ENCODE measurements at regions not wholly inside any gene's neighbourhood (a gene's known extent, or its start where the extent isn't known, plus 50 kb on each side); places are given as distances from the start of the nearest gene placed in this dataset.

GRCh38 chr12:83805873-83806272 is 1106.7 kb downstream of the SLC6A15 start:
- TF ChIP-seq EP300 (IDR thresholded peaks at IDR 0.05) (no peak), POLR2A (IDR thresholded peaks at IDR 0.05) (no peak)
- TF ChIP-seq, protein P1, sequence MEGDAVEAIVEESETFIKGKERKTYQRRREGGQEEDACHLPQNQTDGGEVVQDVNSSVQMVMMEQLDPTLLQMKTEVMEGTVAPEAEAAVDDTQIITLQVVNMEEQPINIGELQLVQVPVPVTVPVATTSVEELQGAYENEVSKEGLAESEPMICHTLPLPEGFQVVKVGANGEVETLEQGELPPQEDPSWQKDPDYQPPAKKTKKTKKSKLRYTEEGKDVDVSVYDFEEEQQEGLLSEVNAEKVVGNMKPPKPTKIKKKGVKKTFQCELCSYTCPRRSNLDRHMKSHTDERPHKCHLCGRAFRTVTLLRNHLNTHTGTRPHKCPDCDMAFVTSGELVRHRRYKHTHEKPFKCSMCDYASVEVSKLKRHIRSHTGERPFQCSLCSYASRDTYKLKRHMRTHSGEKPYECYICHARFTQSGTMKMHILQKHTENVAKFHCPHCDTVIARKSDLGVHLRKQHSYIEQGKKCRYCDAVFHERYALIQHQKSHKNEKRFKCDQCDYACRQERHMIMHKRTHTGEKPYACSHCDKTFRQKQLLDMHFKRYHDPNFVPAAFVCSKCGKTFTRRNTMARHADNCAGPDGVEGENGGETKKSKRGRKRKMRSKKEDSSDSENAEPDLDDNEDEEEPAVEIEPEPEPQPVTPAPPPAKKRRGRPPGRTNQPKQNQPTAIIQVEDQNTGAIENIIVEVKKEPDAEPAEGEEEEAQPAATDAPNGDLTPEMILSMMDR (IDR thresholded peaks at IDR 0.05): no peak
- Histone ChIP-seq H3K27me3 (no peaks in the 10 kb centered on the region), H3K9me3 (no peaks in the 10 kb centered on the region), H3K4me3 (no peak overlapping the region), H3K36me3 (no peaks in the 10 kb centered on the region), H3K4me1 (no peaks in the 10 kb centered on the region), H3K27ac (no peak overlapping the region)
- WGBS, 2 donors: 64 to 92% methylated on average over 4 of the region's 4 CpGs
- DNase-seq (ENCODE audit: low spot score in 2 of 2): no peak

DNA sequence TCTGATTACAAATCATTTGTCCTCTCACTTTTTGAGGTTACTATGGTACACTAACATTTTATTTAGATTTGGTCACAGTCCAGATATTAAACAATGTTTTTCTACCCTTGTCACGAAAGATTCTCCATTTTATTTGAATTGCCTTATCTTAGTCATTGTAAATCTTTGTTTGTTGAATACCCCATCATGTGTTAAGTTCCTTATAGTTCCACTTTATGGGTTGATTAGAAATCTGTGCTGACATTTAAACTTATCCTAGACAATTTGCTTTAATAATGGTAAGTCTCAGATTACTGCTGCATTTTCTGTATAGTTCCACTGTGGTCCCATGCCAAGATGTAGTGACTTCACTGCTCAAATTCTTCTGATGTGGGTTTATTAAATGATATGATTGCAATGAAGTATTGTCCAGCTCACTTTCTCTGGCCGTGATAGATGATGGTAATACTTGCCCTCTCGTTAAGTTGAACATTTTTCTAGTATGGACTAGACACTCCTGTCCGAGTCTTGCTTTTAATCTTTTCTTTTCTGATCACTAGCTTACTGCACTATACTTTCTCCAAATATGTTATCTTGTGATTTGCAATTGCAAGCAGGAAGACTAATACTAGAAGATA is 1107.3 kb downstream of the SLC6A15 start:
- TF ChIP-seq, protein P1 (IDR thresholded peaks at IDR 0.05): no peak
- TF ChIP-seq EP300 (IDR thresholded peaks at IDR 0.05): no peak
- TF ChIP-seq POLR2A (IDR thresholded peaks at IDR 0.05): no peak
- no peaks in the 10 kb centered on the region for H3K27me3 ChIP-seq
- no peaks in the 10 kb centered on the region for H3K9me3 ChIP-seq
- H3K27ac ChIP-seq: no peak overlapping the region
- H3K36me3 ChIP-seq: no peaks in the 10 kb centered on the region
- no peak for DNase-seq (ENCODE audit: low spot score in 2 of 2)
- no peak overlapping the region for H3K4me3 ChIP-seq
- no peaks in the 10 kb centered on the region for H3K4me1 ChIP-seq
- 65 to 67% methylated on average over 4 of the region's 4 CpGs for WGBS, 2 donors

GRCh38 chr12:83801972-83802371 is 1110.6 kb downstream of the SLC6A15 start:
- H3K27me3 ChIP-seq: no peaks in the 10 kb centered on the region
- no peak overlapping the region for H3K4me3 ChIP-seq
- no peak for DNase-seq (ENCODE audit: low spot score in 2 of 2)
- TF ChIP-seq, protein P1 (IDR thresholded peaks at IDR 0.05): no peak
- TF ChIP-seq POLR2A (IDR thresholded peaks at IDR 0.05): no peak
- no peak for TF ChIP-seq EP300 (IDR thresholded peaks at IDR 0.05)
- no peaks in the 10 kb centered on the region for H3K4me1 ChIP-seq
- H3K36me3 ChIP-seq: no peaks in the 10 kb centered on the region
- no peaks in the 10 kb centered on the region for H3K9me3 ChIP-seq
- H3K27ac ChIP-seq: no peak overlapping the region

- 94 to 96% methylated on average over 2 of the region's 2 CpGs for WGBS, 2 donors
Observed at GRCh38 chr12:83800022-83800421, 1112.6 kb downstream of the SLC6A15 start.

DNA sequence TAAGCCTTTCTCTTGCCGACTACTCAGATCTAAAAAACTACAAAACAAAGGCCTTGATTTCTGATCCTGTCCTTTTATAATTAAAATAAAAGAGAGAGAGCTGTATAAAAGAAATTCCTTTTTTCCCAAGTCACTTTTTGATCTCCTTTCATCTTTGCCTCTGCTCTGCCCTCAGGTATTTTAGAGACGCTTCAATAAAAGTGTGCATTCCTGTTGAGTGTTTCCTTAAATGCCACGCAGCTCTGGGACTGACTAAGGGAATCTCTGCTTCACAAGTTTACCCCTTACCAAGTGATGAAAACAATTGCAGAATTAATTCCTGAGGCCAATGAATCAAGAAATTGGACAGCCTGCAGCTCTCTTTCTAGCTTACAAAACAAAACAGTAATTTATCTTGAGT is 1109.8 kb downstream of the TMTC2 start:
- H3K27me3 ChIP-seq: no peaks in the 10 kb centered on the region
- DNase-seq (ENCODE audit: low spot score in 2 of 2): no peak
- H3K9me3 ChIP-seq: no peaks in the 10 kb centered on the region
- H3K4me1 ChIP-seq: no peaks in the 10 kb centered on the region
- H3K36me3 ChIP-seq: no peaks in the 10 kb centered on the region
- TF ChIP-seq, protein P1 (IDR thresholded peaks at IDR 0.05): no peak
- TF ChIP-seq EP300 (IDR thresholded peaks at IDR 0.05) (no peak), POLR2A (IDR thresholded peaks at IDR 0.05) (no peak)
- H3K4me3 ChIP-seq: no peak overlapping the region
- 46 to 51% methylated on average over 3 of the region's 3 CpGs for WGBS, 2 donors
- no peak overlapping the region for H3K27ac ChIP-seq

More at GRCh38 chr12:83800022-83800421, 1112.6 kb downstream of the SLC6A15 start:
- DNase-seq (ENCODE audit: low spot score in 2 of 2): no peak
- TF ChIP-seq POLR2A (IDR thresholded peaks at IDR 0.05) (no peak), EP300 (IDR thresholded peaks at IDR 0.05) (no peak)
- TF ChIP-seq, protein P1 (IDR thresholded peaks at IDR 0.05): no peak
- Histone ChIP-seq H3K4me3 (no peak overlapping the region), H3K36me3 (no peaks in the 10 kb centered on the region), H3K4me1 (no peaks in the 10 kb centered on the region), H3K27me3 (no peaks in the 10 kb centered on the region), H3K9me3 (no peaks in the 10 kb centered on the region), H3K27ac (no peak overlapping the region)
